Left ventricle myocardium inferior (tissue), 1 donor: ENCODE measurements at regions not wholly inside any gene's neighbourhood (a gene's known extent, or its start where the extent isn't known, plus 50 kb on each side); places are given as distances from the start of the nearest gene placed in this dataset.
A peak's percentile ranks its signal among the peaks of the same experiment; 100 is the strongest.

Source experiments
- DNase-seq: peaks from one replicate; pipeline ENCODE4 v3.0.0-alpha.2; 2020
- H3K27ac ChIP-seq: fragments of 200-600 bp; replicated peaks from 2 replicates; pipeline ENCODE4 v1.8.0; 2021
- H3K27me3 ChIP-seq: fragments of 200-600 bp; 2 replicates; pipeline ENCODE4 v1.8.0; 2021; ENCODE audit warnings: low read depth
- H3K36me3 ChIP-seq: fragments of 200-600 bp; 2 replicates; pipeline ENCODE4 v1.8.0; 2021
- H3K4me1 ChIP-seq: fragments of 200-600 bp; 2 replicates; pipeline ENCODE4 v1.8.0; 2021
- H3K4me3 ChIP-seq: fragments of 200-600 bp; 2 replicates; pipeline ENCODE4 v1.8.0; 2021; ENCODE audit warnings: mild to moderate bottlenecking, moderate library complexity
- H3K9me3 ChIP-seq: fragments of 200-600 bp; replicated peaks from 2 replicates; pipeline ENCODE4 v1.8.0; 2021
- CTCF ChIP-seq: fragments of 200-600 bp; IDR thresholded peaks from 2 replicates; pipeline ENCODE4 v1.8.0; 2021; ENCODE audit warnings: antibody characterized with exemption, mild to moderate bottlenecking, borderline replicate concordance
- intact Hi-C: fragments of 100-400 bp; cut with micrococcal nuclease; formaldehyde crosslinking; loops from one replicate; pipeline ENCODE4 v1.11.0; 2022
- donor health status: DM: no; HTN: yes; CAD: no; lungs with severe emphysema.

DNA sequence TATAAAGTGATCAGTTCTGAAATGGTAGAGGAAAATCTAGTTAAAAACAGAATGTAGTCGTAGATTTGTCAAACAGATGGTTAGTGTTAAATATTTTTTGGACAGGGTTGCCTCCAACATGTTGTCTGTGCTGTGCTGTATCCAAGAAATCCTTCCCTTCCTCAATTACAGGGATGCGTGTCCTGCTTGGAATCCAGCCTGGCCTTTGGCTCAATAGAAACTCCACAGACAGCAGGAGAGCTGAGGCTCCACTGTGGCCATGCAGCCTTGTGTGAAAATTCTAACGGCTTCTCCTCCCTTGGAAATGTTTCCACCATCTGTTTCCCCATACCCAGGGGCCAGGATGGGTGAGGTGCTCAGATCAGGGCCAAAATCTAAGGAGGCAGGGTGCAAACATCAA is 67.7 kb upstream of the USP29 start:
- Histone ChIP-seq H3K36me3 (no peaks in the 10 kb centered on the region), H3K9me3 (peaks cover 27% of the 10 kb centered on the region), H3K27me3 (peaks cover 26% of the 10 kb centered on the region), H3K27ac (peak overlapping the region; percentile 12), H3K4me1 (no peaks in the 10 kb centered on the region), H3K4me3 (no peak overlapping the region)
- peak; percentile 26 for DNase-seq
- TF ChIP-seq CTCF: no peak
- intact Hi-C loops: no loop called here

DNA sequence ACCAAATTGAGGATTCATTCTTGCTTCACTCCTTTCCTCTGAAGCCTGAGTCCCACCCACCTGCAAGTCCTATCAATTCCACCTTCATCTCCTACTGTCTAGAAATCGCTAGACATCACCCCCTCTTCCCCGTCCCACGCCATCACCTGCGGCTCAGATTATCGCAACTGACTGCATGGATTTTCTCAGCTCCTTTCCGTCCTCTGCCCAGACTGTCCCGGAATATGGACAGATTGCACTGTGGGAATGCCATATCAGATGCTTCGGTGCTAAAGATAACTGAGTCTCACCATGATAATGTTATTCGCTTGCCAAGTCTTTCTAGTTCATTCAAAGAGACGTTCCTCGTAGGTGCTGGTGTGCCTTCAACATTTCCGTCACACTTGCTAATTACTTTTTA is 66.4 kb upstream of the USP29 start:
- peaks cover 26% of the 10 kb centered on the region for H3K27me3 ChIP-seq
- H3K9me3 ChIP-seq: peaks cover 17% of the 10 kb centered on the region
- H3K4me1 ChIP-seq: no peaks in the 10 kb centered on the region
- intact Hi-C loops: no loop called here
- H3K27ac ChIP-seq: no peak overlapping the region
- no peak for DNase-seq
- H3K36me3 ChIP-seq: no peaks in the 10 kb centered on the region
- H3K4me3 ChIP-seq: no peak overlapping the region
- no peak for TF ChIP-seq CTCF

DNA sequence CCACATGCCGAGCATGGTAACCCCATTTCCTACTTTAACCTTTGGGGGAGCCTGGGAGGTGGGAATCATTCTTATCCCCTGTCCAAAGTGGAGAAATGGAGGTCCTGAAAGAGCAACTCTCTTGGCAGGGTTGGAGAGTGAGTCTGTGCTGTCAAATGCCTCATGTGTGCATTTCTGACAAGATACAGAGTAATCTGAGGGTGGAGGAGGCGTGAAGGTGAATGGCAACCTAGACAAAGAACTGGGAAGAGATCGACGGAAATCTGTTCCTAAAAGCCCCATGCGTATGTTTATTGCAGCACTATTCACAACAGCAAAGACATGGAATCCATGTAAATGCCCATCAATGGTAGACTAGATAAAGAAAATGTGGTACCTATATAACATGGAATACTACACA is 63.8 kb upstream of the USP29 start:
- DNase-seq: no peak
- Histone ChIP-seq H3K4me1 (no peaks in the 10 kb centered on the region), H3K9me3 (peaks cover 16% of the 10 kb centered on the region), H3K27me3 (peaks cover 39% of the 10 kb centered on the region), H3K27ac (no peak overlapping the region), H3K4me3 (no peak overlapping the region), H3K36me3 (no peaks in the 10 kb centered on the region)
- intact Hi-C loops: no loop called here
- TF ChIP-seq CTCF: no peak

GRCh38 chr19:57057036-57057686 is 62.6 kb upstream of the USP29 start:
- H3K27me3 ChIP-seq: peaks cover 51% of the 10 kb centered on the region
- no peaks in the 10 kb centered on the region for H3K4me1 ChIP-seq
- TF ChIP-seq CTCF: no peak
- H3K27ac ChIP-seq: peak overlapping the region; percentile 28
- H3K36me3 ChIP-seq: no peaks in the 10 kb centered on the region
- no peak overlapping the region for H3K4me3 ChIP-seq
- H3K9me3 ChIP-seq: peaks cover 10% of the 10 kb centered on the region
- intact Hi-C loops: no loop called here
- peak; percentile 77 for DNase-seq

GRCh38 chr19:57058871-57059270 is 60.9 kb upstream of the USP29 start:
- H3K4me3 ChIP-seq: no peak overlapping the region
- no peaks in the 10 kb centered on the region for H3K36me3 ChIP-seq
- no peaks in the 10 kb centered on the region for H3K4me1 ChIP-seq
- H3K27me3 ChIP-seq: peaks cover 60% of the 10 kb centered on the region
- intact Hi-C loops: no loop called here
- peaks cover 19% of the 10 kb centered on the region for H3K9me3 ChIP-seq
- H3K27ac ChIP-seq: no peak overlapping the region
- no peak for TF ChIP-seq CTCF
- DNase-seq: no peak
